ENCODE measurements at regions not wholly inside any gene's neighbourhood (a gene's known extent, or its start where the extent isn't known, plus 50 kb on each side); places are given as distances from the start of the nearest gene placed in this dataset.

DNA sequence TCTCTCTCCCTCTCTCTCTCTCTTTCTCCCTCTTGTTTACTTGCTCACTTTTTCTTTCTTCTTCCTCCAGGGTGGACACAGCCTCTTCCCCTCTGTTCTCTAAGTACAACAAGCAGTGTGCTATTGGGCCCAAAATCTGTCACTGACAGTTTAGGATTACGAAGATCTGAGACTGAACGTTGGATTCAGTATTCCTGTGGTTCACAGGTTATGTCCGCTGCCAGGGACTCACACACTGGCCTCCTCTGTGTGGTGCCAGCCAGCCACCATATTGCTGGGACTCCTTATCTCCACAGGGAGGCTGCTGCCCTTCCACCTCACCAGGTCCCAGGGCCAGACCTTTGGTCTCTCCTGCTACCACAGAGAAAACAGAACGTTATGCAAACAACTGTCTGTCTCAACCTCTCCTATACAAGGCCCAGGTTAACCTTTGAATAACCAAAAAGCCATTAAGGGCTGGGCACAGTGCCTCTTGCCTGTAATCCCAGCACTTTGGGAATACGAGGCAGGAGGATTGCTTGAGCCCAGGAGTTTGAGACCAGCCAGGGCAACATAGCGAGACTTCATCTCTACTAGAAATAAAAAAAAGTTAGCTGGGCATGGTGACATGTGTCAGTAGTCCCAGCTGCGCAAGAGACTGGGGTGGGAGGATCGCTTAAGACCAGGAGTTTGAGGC, 171.9 kb upstream of the RAB4A start (continued):
- TF ChIP-seq, protein P1, sequence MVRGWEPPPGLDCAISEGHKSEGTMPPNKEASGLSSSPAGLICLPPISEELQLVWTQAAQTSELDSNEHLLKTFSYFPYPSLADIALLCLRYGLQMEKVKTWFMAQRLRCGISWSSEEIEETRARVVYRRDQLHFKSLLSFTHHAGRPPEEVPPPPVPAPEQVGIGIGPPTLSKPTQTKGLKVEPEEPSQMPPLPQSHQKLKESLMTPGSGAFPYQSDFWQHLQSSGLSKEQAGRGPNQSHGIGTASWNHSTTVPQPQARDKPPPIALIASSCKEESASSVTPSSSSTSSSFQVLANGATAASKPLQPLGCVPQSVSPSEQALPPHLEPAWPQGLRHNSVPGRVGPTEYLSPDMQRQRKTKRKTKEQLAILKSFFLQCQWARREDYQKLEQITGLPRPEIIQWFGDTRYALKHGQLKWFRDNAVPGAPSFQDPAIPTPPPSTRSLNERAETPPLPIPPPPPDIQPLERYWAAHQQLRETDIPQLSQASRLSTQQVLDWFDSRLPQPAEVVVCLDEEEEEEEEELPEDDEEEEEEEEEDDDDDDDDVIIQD (CRISPR knock-in tag; IDR thresholded peaks at IDR 0.05; ENCODE audit: low read depth): peak; percentile 85
- TF ChIP-seq, protein P2, sequence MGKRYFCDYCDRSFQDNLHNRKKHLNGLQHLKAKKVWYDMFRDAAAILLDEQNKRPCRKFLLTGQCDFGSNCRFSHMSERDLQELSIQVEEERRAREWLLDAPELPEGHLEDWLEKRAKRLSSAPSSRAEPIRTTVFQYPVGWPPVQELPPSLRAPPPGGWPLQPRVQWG (CRISPR knock-in tag; IDR thresholded peaks at IDR 0.05; ENCODE audit: borderline replicate concordance, low read depth): no peak
- TF ChIP-seq SSRP1 (CRISPR knock-in tag; IDR thresholded peaks at IDR 0.05) (no peak), BORCS8-MEF2B (CRISPR knock-in tag; IDR thresholded peaks at IDR 0.05) (peak; percentile 75), STAG1 (CRISPR knock-in tag; IDR thresholded peaks at IDR 0.05) (peak; percentile 54), MTF1 (CRISPR knock-in tag; IDR thresholded peaks at IDR 0.05) (no peak), SYNCRIP (IDR thresholded peaks at IDR 0.05; ENCODE audit: insufficient read depth, low read depth, low read length) (no peak), ZNF296 (CRISPR knock-in tag; conservative IDR thresholded peaks at IDR 0.05) (no peak), ZFP41 (CRISPR knock-in tag; IDR thresholded peaks at IDR 0.05; ENCODE audit: borderline replicate concordance) (no peak), ZSCAN20 (CRISPR knock-in tag; IDR thresholded peaks at IDR 0.05; ENCODE audit: borderline replicate concordance) (no peak), NR1H2 (CRISPR knock-in tag; IDR thresholded peaks at IDR 0.05; ENCODE audit: borderline replicate concordance, low read depth) (no peak), ZNF562 (CRISPR knock-in tag; IDR thresholded peaks at IDR 0.05; ENCODE audit: borderline replicate concordance) (no peak), ZSCAN29 (CRISPR knock-in tag; conservative IDR thresholded peaks at IDR 0.05) (0 out of 2 replicates have a peak, but pooled peaks have one; percentile 26), HOXA7 (CRISPR knock-in tag; IDR thresholded peaks at IDR 0.05) (no peak), STAT5B (CRISPR knock-in tag; IDR thresholded peaks at IDR 0.05) (no peak), CENPX (CRISPR knock-in tag; IDR thresholded peaks at IDR 0.05) (no peak), ZNF44 (CRISPR knock-in tag; IDR thresholded peaks at IDR 0.05) (no peak), ZFP82 (CRISPR knock-in tag; IDR thresholded peaks at IDR 0.05; ENCODE audit: borderline replicate concordance) (no peak), MAFK (conservative IDR thresholded peaks at IDR 0.05 in 1 of 2, IDR thresholded peaks at IDR 0.05 in 1 of 2; ENCODE audit: low read length in 2 of 2) (no peak)
- TF ChIP-seq, protein P3, sequence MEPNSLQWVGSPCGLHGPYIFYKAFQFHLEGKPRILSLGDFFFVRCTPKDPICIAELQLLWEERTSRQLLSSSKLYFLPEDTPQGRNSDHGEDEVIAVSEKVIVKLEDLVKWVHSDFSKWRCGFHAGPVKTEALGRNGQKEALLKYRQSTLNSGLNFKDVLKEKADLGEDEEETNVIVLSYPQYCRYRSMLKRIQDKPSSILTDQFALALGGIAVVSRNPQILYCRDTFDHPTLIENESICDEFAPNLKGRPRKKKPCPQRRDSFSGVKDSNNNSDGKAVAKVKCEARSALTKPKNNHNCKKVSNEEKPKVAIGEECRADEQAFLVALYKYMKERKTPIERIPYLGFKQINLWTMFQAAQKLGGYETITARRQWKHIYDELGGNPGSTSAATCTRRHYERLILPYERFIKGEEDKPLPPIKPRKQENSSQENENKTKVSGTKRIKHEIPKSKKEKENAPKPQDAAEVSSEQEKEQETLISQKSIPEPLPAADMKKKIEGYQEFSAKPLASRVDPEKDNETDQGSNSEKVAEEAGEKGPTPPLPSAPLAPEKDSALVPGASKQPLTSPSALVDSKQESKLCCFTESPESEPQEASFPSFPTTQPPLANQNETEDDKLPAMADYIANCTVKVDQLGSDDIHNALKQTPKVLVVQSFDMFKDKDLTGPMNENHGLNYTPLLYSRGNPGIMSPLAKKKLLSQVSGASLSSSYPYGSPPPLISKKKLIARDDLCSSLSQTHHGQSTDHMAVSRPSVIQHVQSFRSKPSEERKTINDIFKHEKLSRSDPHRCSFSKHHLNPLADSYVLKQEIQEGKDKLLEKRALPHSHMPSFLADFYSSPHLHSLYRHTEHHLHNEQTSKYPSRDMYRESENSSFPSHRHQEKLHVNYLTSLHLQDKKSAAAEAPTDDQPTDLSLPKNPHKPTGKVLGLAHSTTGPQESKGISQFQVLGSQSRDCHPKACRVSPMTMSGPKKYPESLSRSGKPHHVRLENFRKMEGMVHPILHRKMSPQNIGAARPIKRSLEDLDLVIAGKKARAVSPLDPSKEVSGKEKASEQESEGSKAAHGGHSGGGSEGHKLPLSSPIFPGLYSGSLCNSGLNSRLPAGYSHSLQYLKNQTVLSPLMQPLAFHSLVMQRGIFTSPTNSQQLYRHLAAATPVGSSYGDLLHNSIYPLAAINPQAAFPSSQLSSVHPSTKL (CRISPR knock-in tag; IDR thresholded peaks at IDR 0.05): peak; percentile 86
- TF ChIP-seq, protein P4, sequence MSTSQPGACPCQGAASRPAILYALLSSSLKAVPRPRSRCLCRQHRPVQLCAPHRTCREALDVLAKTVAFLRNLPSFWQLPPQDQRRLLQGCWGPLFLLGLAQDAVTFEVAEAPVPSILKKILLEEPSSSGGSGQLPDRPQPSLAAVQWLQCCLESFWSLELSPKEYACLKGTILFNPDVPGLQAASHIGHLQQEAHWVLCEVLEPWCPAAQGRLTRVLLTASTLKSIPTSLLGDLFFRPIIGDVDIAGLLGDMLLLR (CRISPR knock-in tag; IDR thresholded peaks at IDR 0.05): no peak
- TF ChIP-seq, protein P5, sequence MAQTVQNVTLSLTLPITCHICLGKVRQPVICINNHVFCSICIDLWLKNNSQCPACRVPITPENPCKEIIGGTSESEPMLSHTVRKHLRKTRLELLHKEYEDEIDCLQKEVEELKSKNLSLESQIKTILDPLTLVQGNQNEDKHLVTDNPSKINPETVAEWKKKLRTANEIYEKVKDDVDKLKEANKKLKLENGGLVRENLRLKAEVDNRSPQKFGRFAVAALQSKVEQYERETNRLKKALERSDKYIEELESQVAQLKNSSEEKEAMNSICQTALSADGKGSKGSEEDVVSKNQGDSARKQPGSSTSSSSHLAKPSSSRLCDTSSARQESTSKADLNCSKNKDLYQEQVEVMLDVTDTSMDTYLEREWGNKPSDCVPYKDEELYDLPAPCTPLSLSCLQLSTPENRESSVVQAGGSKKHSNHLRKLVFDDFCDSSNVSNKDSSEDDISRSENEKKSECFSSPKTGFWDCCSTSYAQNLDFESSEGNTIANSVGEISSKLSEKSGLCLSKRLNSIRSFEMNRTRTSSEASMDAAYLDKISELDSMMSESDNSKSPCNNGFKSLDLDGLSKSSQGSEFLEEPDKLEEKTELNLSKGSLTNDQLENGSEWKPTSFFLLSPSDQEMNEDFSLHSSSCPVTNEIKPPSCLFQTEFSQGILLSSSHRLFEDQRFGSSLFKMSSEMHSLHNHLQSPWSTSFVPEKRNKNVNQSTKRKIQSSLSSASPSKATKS (CRISPR knock-in tag; IDR thresholded peaks at IDR 0.05): no peak; the same call in 1 of the 2 replicates

All from HepG2 (cell line).